Neural cell (in vitro differentiated cells): ENCODE measurements at regions not wholly inside any gene's neighbourhood (a gene's known extent, or its start where the extent isn't known, plus 50 kb on each side); places are given as distances from the start of the nearest gene placed in this dataset.

Experiments
- H2AFZ ChIP-seq: fragments of 200-600, 300-800 bp; sonication (generic), shearing (Covaris generic); 2 replicates; pipeline ENCODE4 v1.6.0; 2014; ENCODE audit warnings: low read depth, mild to moderate bottlenecking, antibody characterized with exemption, low read length, moderate library complexity
- H3F3A ChIP-seq: fragments of 200-600 bp; shearing (Covaris generic); 2 replicates; pipeline ENCODE4 v1.6.1; 2016; ENCODE audit warnings: mild to moderate bottlenecking, moderate library complexity, mixed read lengths, antibody characterized with exemption, low read length; ENCODE audit not compliant: insufficient read depth, poor library complexity, severe bottlenecking
- H3K27ac ChIP-seq: fragments of 200-600, 300-800 bp; sonication (generic), shearing (Covaris generic); 2 replicates; pipeline ENCODE4 v1.5.1; 2014; ENCODE audit warnings: mild to moderate bottlenecking, low read length, moderate library complexity
- H3K27me3 ChIP-seq: fragments of 300-800, 200-600 bp; sonication (generic), shearing (Covaris generic); 2 replicates; pipeline ENCODE4 v1.6.0; 2014; ENCODE audit warnings: mild to moderate bottlenecking, low read depth, low read length, moderate library complexity; ENCODE audit not compliant: insufficient read depth
- H3K36me3 ChIP-seq: fragments of 300-800, 200-600 bp; sonication (generic), shearing (Covaris generic); 2 replicates; pipeline ENCODE4 v1.5.1; 2014; ENCODE audit warnings: mild to moderate bottlenecking, antibody characterized with exemption, low read length, moderate library complexity; ENCODE audit not compliant: insufficient read depth
- H3K4me2 ChIP-seq: fragments of 300-800, 200-600 bp; sonication (generic), shearing (Covaris generic); 2 replicates; pipeline ENCODE4 v1.6.0; 2014; ENCODE audit warnings: mild to moderate bottlenecking, low read length
- H3K4me3 ChIP-seq: fragments of 300-800, 200-600 bp; sonication (generic), shearing (Covaris generic); 2 replicates; pipeline ENCODE4 v1.5.1; 2014; ENCODE audit warnings: mild to moderate bottlenecking, low read length, moderate library complexity
- H3K79me2 ChIP-seq: fragments of 200-600 bp; shearing (Covaris generic); replicated peaks from 2 replicates; pipeline ENCODE4 v1.6.0; 2014; ENCODE audit warnings: mild to moderate bottlenecking, low read length, moderate library complexity; ENCODE audit not compliant: insufficient read depth
- H3K9ac ChIP-seq: fragments of 300-800, 200-600 bp; sonication (generic), shearing (Covaris generic); 2 replicates; pipeline ENCODE4 v1.6.1; 2016; ENCODE audit warnings: mild to moderate bottlenecking, low read length, mixed read lengths
- H3K9me2 ChIP-seq: fragments of 200-600 bp; shearing (Covaris generic); 2 replicates; pipeline ENCODE4 v1.6.1; 2016; ENCODE audit warnings: mild to moderate bottlenecking, low read length, mixed read lengths; ENCODE audit not compliant: insufficient read depth
- H3K9me3 ChIP-seq: fragments of 200-600, 300-800 bp; sonication (generic), shearing (Covaris generic); 2 replicates; pipeline ENCODE4 v1.6.1; 2016; ENCODE audit warnings: mild to moderate bottlenecking, mixed run types, low read length, moderate library complexity, mixed read lengths
- H4K20me1 ChIP-seq: fragments of 200-600 bp; shearing (Covaris generic); 2 replicates; pipeline ENCODE4 v1.6.1; 2016; ENCODE audit warnings: mild to moderate bottlenecking, mixed run types; ENCODE audit not compliant: insufficient read depth
- CTCF ChIP-seq: fragments of 450-650 bp; IDR thresholded peaks from 2 replicates; pipeline ENCODE4 v1.5.1; 2014; ENCODE audit warnings: antibody characterized with exemption, mild to moderate bottlenecking, moderate library complexity; ENCODE audit not compliant: poor library complexity, severe bottlenecking
- EP300 ChIP-seq: fragments of 450-650 bp; conservative IDR thresholded peaks from 2 replicates; pipeline ENCODE4 v1.6.1; 2014; ENCODE audit warnings: antibody characterized with exemption, mild to moderate bottlenecking, moderate library complexity; ENCODE audit not compliant: poor library complexity, severe bottlenecking
- EZH2 ChIP-seq: fragments of 200-600, 300-800 bp; shearing (Covaris generic), sonication (generic); IDR thresholded peaks from 2 replicates; pipeline ENCODE4 v1.6.1; 2014; ENCODE audit warnings: antibody characterized with exemption, low read length, borderline replicate concordance, mild to moderate bottlenecking; ENCODE audit not compliant: insufficient read depth, poor library complexity, severe bottlenecking
- MXI1 ChIP-seq: fragments of 450-650 bp; conservative IDR thresholded peaks from 2 replicates; pipeline ENCODE4 v1.6.1; 2014; ENCODE audit warnings: antibody characterized with exemption, mild to moderate bottlenecking; ENCODE audit not compliant: poor library complexity, severe bottlenecking
- POLR2AphosphoS5 ChIP-seq: IDR thresholded peaks from 2 replicates; pipeline ENCODE4 v1.6.1; 2012
- RAD21 ChIP-seq: fragments of 450-650 bp; conservative IDR thresholded peaks from 2 replicates; pipeline ENCODE4 v1.6.1; 2014; ENCODE audit warnings: antibody characterized with exemption, mild to moderate bottlenecking, moderate library complexity
- REST ChIP-seq: IDR thresholded peaks from 2 replicates; pipeline ENCODE4 v1.6.1; 2012; ENCODE audit warnings: borderline replicate concordance
- SMC3 ChIP-seq: fragments of 450-650 bp; conservative IDR thresholded peaks from 2 replicates; pipeline ENCODE4 v1.6.1; 2014; ENCODE audit warnings: antibody characterized with exemption, mild to moderate bottlenecking, moderate library complexity; ENCODE audit not compliant: poor library complexity
- TAF1 ChIP-seq: IDR thresholded peaks from 2 replicates; pipeline ENCODE4 v1.6.1; 2012; ENCODE audit warnings: low read depth

GRCh38 chr16:55212791-55213190, 111.2 kb upstream of the IRX6 start:
- Histone ChIP-seq H3K9me2 (no peaks in the 10 kb centered on the region), H3F3A (no peaks in the 10 kb centered on the region), H3K9me3 (no peaks in the 10 kb centered on the region), H3K36me3 (no peaks in the 10 kb centered on the region), H3K79me2 (no peaks in the 10 kb centered on the region), H3K9ac (no peak overlapping the region), H4K20me1 (no peaks in the 10 kb centered on the region), H3K27ac (no peak overlapping the region), H3K27me3 (no peaks in the 10 kb centered on the region), H3K4me2 (no peak overlapping the region), H3K4me3 (no peak overlapping the region), H2AFZ (no peak overlapping the region)
- no peak for TF ChIP-seq REST
- TF ChIP-seq MXI1, result no peak
- no peak for TF ChIP-seq TAF1
- TF ChIP-seq EP300, result no peak
- TF ChIP-seq POLR2AphosphoS5, result no peak
- no peak for TF ChIP-seq RAD21
- TF ChIP-seq SMC3, result no peak
- no peak for TF ChIP-seq CTCF
- no peak for TF ChIP-seq EZH2

GRCh38 chr16:55214412-55214811, 109.6 kb upstream of the IRX6 start:
- Histone ChIP-seq H3K4me2 (no peak overlapping the region), H3K36me3 (no peaks in the 10 kb centered on the region), H3K9ac (no peak overlapping the region), H3F3A (no peaks in the 10 kb centered on the region), H3K9me3 (no peaks in the 10 kb centered on the region), H4K20me1 (no peaks in the 10 kb centered on the region), H3K27me3 (no peaks in the 10 kb centered on the region), H3K79me2 (no peaks in the 10 kb centered on the region), H3K27ac (no peak overlapping the region), H3K4me3 (no peak overlapping the region), H3K9me2 (no peaks in the 10 kb centered on the region), H2AFZ (no peak overlapping the region)
- TF ChIP-seq EZH2 (no peak), CTCF (no peak), TAF1 (no peak), EP300 (no peak), RAD21 (no peak), MXI1 (no peak)
